Mesenchymal stem cell (in vitro differentiated cells and primary cell): ENCODE measurements at regions not wholly inside any gene's neighbourhood (a gene's known extent, or its start where the extent isn't known, plus 50 kb on each side); places are given as distances from the start of the nearest gene placed in this dataset.
"Not testable (repeated sequence)": the region's sequence is repeated elsewhere in the genome, so short reads cannot be mapped to it uniquely, and the experiment has no call there.

Experiments used
- DNase-seq: peaks from one replicate; pipeline ENCODE4 v3.0.0-alpha.2; 2013
- H2AFZ ChIP-seq: one replicate; pipeline ENCODE4 v1.6.1; 2013; ENCODE audit warnings: low read depth, mild to moderate bottlenecking, control low read depth, inconsistent platforms, low read length, moderate library complexity
- H2AK5ac ChIP-seq: 2 replicates; pipeline ENCODE4 v1.6.1; 2013; ENCODE audit warnings: low read length, moderate library complexity, mild to moderate bottlenecking, inconsistent platforms; ENCODE audit not compliant: severe bottlenecking
- H2BK120ac ChIP-seq: one replicate; pipeline ENCODE4 v1.6.1; 2013; ENCODE audit warnings: low read depth, mild to moderate bottlenecking, inconsistent platforms, low read length, moderate library complexity
- H2BK12ac ChIP-seq, 2 experiments: one replicate each; pipeline ENCODE4 v1.6.1; 2013; ENCODE audit warnings: inconsistent platforms in 2 of 2, low read length in 2 of 2, mild to moderate bottlenecking in 2 of 2, moderate library complexity in 2 of 2, control low read depth in 1 of 2
- H2BK15ac ChIP-seq: one replicate; pipeline ENCODE4 v1.6.1; 2013; ENCODE audit warnings: mild to moderate bottlenecking, low read depth, inconsistent platforms; ENCODE audit not compliant: poor library complexity, severe bottlenecking
- H2BK5ac ChIP-seq: 2 replicates; pipeline ENCODE4 v1.6.1; 2013; ENCODE audit warnings: low read depth, mild to moderate bottlenecking, low read length, control low read depth, inconsistent platforms; ENCODE audit not compliant: poor library complexity, severe bottlenecking
- H3K14ac ChIP-seq, 2 experiments: one replicate each; pipeline ENCODE4 v1.6.1; 2013; ENCODE audit warnings: inconsistent platforms in 2 of 2, low read length in 2 of 2, control low read depth in 1 of 2, mild to moderate bottlenecking in 1 of 2, moderate library complexity in 1 of 2
- H3K18ac ChIP-seq, 2 experiments: one replicate each; pipeline ENCODE4 v1.6.1; 2013; ENCODE audit warnings: inconsistent platforms in 2 of 2, low read length in 2 of 2, control low read depth in 1 of 2, low read depth in 1 of 2, mild to moderate bottlenecking in 1 of 2
- H3K23ac ChIP-seq, 2 experiments: one replicate each; pipeline ENCODE4 v1.6.1; 2013; ENCODE audit warnings: inconsistent platforms in 2 of 2, low read length in 2 of 2, mild to moderate bottlenecking in 2 of 2, moderate library complexity in 2 of 2, control low read depth in 1 of 2
- H3K27ac ChIP-seq: 2 replicates; pipeline ENCODE4 v1.5.1; 2013; ENCODE audit warnings: mild to moderate bottlenecking, moderate library complexity, low read length, control low read depth, inconsistent platforms; ENCODE audit not compliant: poor library complexity, severe bottlenecking
- H3K27me3 ChIP-seq, 2 experiments: 2 replicates each; pipeline versions ENCODE4 v1.6.1 to v1.7.0; 2013; ENCODE audit warnings: low read length in 2 of 2, mild to moderate bottlenecking in 2 of 2, moderate library complexity in 2 of 2, control low read depth in 1 of 2, inconsistent platforms in 1 of 2; ENCODE audit not compliant: control insufficient read depth in 1 of 2, insufficient read depth in 1 of 2
- H3K36me3 ChIP-seq, 2 experiments: 2 replicates each; pipeline versions ENCODE4 v1.6.1 to v1.7.0; 2013; ENCODE audit warnings: low read length in 2 of 2, control low read depth in 1 of 2, inconsistent platforms in 1 of 2, low read depth in 1 of 2, mild to moderate bottlenecking in 1 of 2; ENCODE audit not compliant: insufficient read depth in 2 of 2, control insufficient read depth in 1 of 2
- H3K4ac ChIP-seq, 2 experiments: one replicate each; pipeline ENCODE4 v1.6.1; 2013; ENCODE audit warnings: inconsistent platforms in 2 of 2, low read length in 2 of 2, mild to moderate bottlenecking in 2 of 2, moderate library complexity in 2 of 2, control low read depth in 1 of 2, low read depth in 1 of 2
- H3K4me1 ChIP-seq: 2 replicates; pipeline ENCODE4 v1.6.1; 2013; ENCODE audit warnings: low read depth, low read length, control low read depth; ENCODE audit not compliant: control insufficient read depth, insufficient read depth
- H3K4me2 ChIP-seq: 2 replicates; pipeline ENCODE4 v1.6.1; 2013; ENCODE audit warnings: low read length, mild to moderate bottlenecking, inconsistent platforms; ENCODE audit not compliant: poor library complexity, severe bottlenecking
- H3K4me3 ChIP-seq, 2 experiments: 2 replicates each; pipeline versions ENCODE4 v1.5.1 to v1.7.0; 2013; ENCODE audit warnings: low read length in 2 of 2, mild to moderate bottlenecking in 2 of 2, control low read depth in 1 of 2, low read depth in 1 of 2; ENCODE audit not compliant: insufficient read depth in 1 of 2
- H3K79me1 ChIP-seq: replicated peaks from 2 replicates; pipeline ENCODE4 v1.6.1; 2013; ENCODE audit warnings: mild to moderate bottlenecking, control low read depth, low read length, inconsistent platforms; ENCODE audit not compliant: poor library complexity, severe bottlenecking
- H3K9ac ChIP-seq: 2 replicates; pipeline ENCODE4 v1.7.0; 2013; ENCODE audit warnings: mild to moderate bottlenecking, low read length, moderate library complexity
- H3K9me3 ChIP-seq: 2 replicates; pipeline ENCODE4 v1.7.0; 2013; ENCODE audit warnings: mild to moderate bottlenecking, low read length; ENCODE audit not compliant: control insufficient read depth
- H4K8ac ChIP-seq: one replicate; pipeline ENCODE4 v1.6.1; 2013; ENCODE audit warnings: inconsistent platforms, mild to moderate bottlenecking, low read length, moderate library complexity
- H4K91ac ChIP-seq: one replicate; pipeline ENCODE4 v1.6.1; 2013; ENCODE audit warnings: mild to moderate bottlenecking, low read length, inconsistent platforms
- WGBS: methylation state at CpG from one replicate; pipeline ENCODE4 v1.1.7; 2013; ENCODE audit warnings: mixed read lengths; 5-methylcytosine and 5-hydroxymethylcytosine counted together

GRCh38 chr7:89624155-89624554 is 530.1 kb upstream of the STEAP1 start:
- not testable (repeated sequence) for H3K4ac ChIP-seq, H3K4me3 ChIP-seq, H3K27ac ChIP-seq, H3K14ac ChIP-seq, H4K91ac ChIP-seq, H2BK12ac ChIP-seq, H3K9ac ChIP-seq, DNase-seq, H2BK120ac ChIP-seq, H2BK5ac ChIP-seq, H3K79me1 ChIP-seq, H3K9me3 ChIP-seq, H3K27me3 ChIP-seq, H2AK5ac ChIP-seq, H3K23ac ChIP-seq, H4K8ac ChIP-seq, H3K4me1 ChIP-seq, H3K4me2 ChIP-seq, H2AFZ ChIP-seq, H2BK15ac ChIP-seq, H3K36me3 ChIP-seq, H3K18ac ChIP-seq
- 69% methylated on average over 4 of the region's 5 CpGs for WGBS

DNA sequence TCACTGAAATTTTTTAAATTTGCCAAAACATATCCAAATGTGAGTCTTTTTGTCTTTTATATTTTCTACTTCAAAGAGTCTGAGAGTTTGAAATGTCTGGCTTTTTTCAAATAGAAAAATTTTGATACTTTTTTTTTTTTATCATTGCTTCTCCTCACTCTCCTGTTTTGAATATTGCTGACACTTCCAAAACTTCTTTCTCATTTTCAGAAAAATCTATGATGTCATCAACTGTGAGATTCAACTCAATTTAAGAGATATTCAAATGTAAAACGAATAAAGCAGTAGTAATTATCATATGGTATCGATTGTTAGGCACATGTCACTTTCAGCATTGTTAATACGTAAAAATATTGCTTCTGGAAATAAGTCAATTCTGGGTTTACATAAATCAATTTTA is 505.8 kb upstream of the STEAP1 start:
- H2BK12ac ChIP-seq = no peak overlapping the region
- no peak overlapping the region for H3K23ac ChIP-seq
- H3K18ac ChIP-seq = no peak overlapping the region
- H2AK5ac ChIP-seq = no peak overlapping the region
- no peak overlapping the region for H4K91ac ChIP-seq
- no peak overlapping the region for H2BK120ac ChIP-seq
- no peaks in the 10 kb centered on the region for H3K36me3 ChIP-seq
- H2AFZ ChIP-seq = no peak overlapping the region
- WGBS = no CpG with 5 or more reads among the region's 3 CpGs
- no peaks in the 10 kb centered on the region for H3K79me1 ChIP-seq
- H4K8ac ChIP-seq = no peak overlapping the region
- no peak overlapping the region for H3K4me3 ChIP-seq
- no peak overlapping the region for H3K14ac ChIP-seq
- H3K4me2 ChIP-seq = no peak overlapping the region
- H3K4ac ChIP-seq = no peak overlapping the region
- no peaks in the 10 kb centered on the region for H3K4me1 ChIP-seq
- no peaks in the 10 kb centered on the region for H3K27me3 ChIP-seq
- H2BK5ac ChIP-seq = no peak overlapping the region
- H3K9me3 ChIP-seq = no peaks in the 10 kb centered on the region
- no peak overlapping the region for H3K9ac ChIP-seq
- H2BK15ac ChIP-seq = no peak overlapping the region
- DNase-seq = no peak
- H3K27ac ChIP-seq = no peak overlapping the region

DNA sequence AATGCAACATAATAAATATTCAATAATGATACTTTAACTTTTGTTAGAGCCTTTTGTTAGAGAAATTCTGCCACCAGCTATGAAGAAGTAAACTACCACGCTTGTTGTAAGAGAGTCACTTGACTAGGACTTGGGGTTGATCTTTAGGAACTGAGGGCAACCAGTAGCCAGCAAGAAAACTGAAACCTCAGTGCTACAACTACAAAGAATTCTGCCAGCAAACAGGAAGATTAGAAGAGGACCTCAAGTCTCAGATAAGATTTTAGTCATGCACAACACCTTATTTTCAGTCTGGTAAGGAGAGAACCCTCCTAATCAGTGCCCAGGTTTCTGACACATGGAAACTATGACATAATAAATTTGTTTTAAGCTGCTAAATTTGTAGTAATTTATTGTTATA is 498.3 kb upstream of the STEAP1 start:
- WGBS = 0% methylated on average over 1 of the region's 1 CpG
- H3K4me3 ChIP-seq = no peak overlapping the region
- H3K9me3 ChIP-seq = no peaks in the 10 kb centered on the region
- no peak overlapping the region for H2AK5ac ChIP-seq
- no peaks in the 10 kb centered on the region for H3K79me1 ChIP-seq
- H3K4ac ChIP-seq = no peak overlapping the region
- H2BK15ac ChIP-seq = no peak overlapping the region
- no peak overlapping the region for H3K18ac ChIP-seq
- H2AFZ ChIP-seq = no peak overlapping the region
- H3K14ac ChIP-seq = no peak overlapping the region
- DNase-seq = no peak
- no peak overlapping the region for H3K9ac ChIP-seq
- no peak overlapping the region for H3K4me2 ChIP-seq
- no peak overlapping the region for H3K27ac ChIP-seq
- no peak overlapping the region for H2BK5ac ChIP-seq
- no peaks in the 10 kb centered on the region for H3K4me1 ChIP-seq
- H2BK12ac ChIP-seq = no peak overlapping the region
- no peak overlapping the region for H4K91ac ChIP-seq
- no peak overlapping the region for H4K8ac ChIP-seq
- no peaks in the 10 kb centered on the region for H3K36me3 ChIP-seq
- no peak overlapping the region for H3K23ac ChIP-seq
- no peaks in the 10 kb centered on the region for H3K27me3 ChIP-seq
- no peak overlapping the region for H2BK120ac ChIP-seq

- no peak overlapping the region for H2BK15ac ChIP-seq
- H4K91ac ChIP-seq = no peak overlapping the region
- WGBS = no CpG with 5 or more reads among the region's 2 CpGs
- H3K4me3 ChIP-seq = no peak overlapping the region
- no peak overlapping the region for H4K8ac ChIP-seq
- no peak overlapping the region for H3K27ac ChIP-seq
- no peaks in the 10 kb centered on the region for H3K79me1 ChIP-seq
- no peaks in the 10 kb centered on the region for H3K9me3 ChIP-seq
- no peak overlapping the region for H3K14ac ChIP-seq
- H2AK5ac ChIP-seq = no peak overlapping the region
- no peak overlapping the region for H3K9ac ChIP-seq
- no peak overlapping the region for H2BK12ac ChIP-seq
- H3K27me3 ChIP-seq = no peaks in the 10 kb centered on the region
- no peak overlapping the region for H2BK5ac ChIP-seq
- no peak overlapping the region for H3K4ac ChIP-seq
- H3K4me1 ChIP-seq = no peaks in the 10 kb centered on the region
- H2BK120ac ChIP-seq = no peak overlapping the region
- H3K4me2 ChIP-seq = no peak overlapping the region
- H3K36me3 ChIP-seq = no peaks in the 10 kb centered on the region
- DNase-seq = no peak
- H3K18ac ChIP-seq = no peak overlapping the region
- H2AFZ ChIP-seq = no peak overlapping the region
- no peak overlapping the region for H3K23ac ChIP-seq
These were observed 492.4 kb upstream of the STEAP1 start for GRCh38 chr7:89661876-89662275.
